ENCODE measurements at regions not wholly inside any gene's neighbourhood (a gene's known extent, or its start where the extent isn't known, plus 50 kb on each side); places are given as distances from the start of the nearest gene placed in this dataset.

DNA sequence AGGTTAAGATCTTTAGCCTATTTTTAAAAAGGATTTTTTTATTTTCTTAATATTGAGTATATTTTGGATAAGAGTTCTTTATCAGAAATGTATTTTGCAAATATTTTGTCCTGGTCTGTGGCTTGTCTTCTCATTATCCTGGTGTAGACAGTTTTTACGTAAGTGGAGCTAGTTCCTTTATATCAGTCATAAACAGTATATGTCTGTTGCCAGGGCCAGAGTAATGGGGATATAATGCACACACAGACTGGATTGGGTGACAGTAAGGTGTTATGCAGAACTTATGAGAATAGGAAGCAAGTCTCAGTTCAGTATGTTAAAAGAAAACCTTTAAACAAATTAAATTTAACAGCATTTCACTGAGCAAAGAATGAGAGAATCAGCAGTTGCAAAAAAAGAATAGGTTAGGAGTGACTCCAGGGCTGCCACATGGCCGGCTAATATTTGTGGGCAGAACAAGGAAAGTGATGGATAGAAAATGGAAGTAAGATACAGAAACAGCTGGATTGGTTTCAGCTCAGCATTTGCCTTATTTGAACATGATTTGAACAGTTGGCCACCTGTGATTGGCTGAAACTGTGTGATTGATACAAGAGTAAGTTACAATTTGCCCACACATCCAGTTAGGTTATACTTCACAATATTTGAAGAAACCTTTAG is 61.1 kb upstream of the ZNG1B start:
- TF ChIP-seq, protein P1, sequence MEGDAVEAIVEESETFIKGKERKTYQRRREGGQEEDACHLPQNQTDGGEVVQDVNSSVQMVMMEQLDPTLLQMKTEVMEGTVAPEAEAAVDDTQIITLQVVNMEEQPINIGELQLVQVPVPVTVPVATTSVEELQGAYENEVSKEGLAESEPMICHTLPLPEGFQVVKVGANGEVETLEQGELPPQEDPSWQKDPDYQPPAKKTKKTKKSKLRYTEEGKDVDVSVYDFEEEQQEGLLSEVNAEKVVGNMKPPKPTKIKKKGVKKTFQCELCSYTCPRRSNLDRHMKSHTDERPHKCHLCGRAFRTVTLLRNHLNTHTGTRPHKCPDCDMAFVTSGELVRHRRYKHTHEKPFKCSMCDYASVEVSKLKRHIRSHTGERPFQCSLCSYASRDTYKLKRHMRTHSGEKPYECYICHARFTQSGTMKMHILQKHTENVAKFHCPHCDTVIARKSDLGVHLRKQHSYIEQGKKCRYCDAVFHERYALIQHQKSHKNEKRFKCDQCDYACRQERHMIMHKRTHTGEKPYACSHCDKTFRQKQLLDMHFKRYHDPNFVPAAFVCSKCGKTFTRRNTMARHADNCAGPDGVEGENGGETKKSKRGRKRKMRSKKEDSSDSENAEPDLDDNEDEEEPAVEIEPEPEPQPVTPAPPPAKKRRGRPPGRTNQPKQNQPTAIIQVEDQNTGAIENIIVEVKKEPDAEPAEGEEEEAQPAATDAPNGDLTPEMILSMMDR (IDR thresholded peaks at IDR 0.05; ENCODE audit: poor library complexity) = no peak
- no peak for TF ChIP-seq EZH2 (IDR thresholded peaks at IDR 0.05; ENCODE audit: borderline replicate concordance)
